22Rv1 (cell line): ENCODE measurements at regions not wholly inside any gene's neighbourhood (a gene's known extent, or its start where the extent isn't known, plus 50 kb on each side); places are given as distances from the start of the nearest gene placed in this dataset.

Experiments
- H3K27ac ChIP-seq: fragments of 450-650 bp; 2 replicates; pipeline ENCODE4 v1.5.1; 2017
- ZFX ChIP-seq: fragments of 450-650 bp; IDR thresholded peaks from 2 replicates; pipeline ENCODE4 v1.6.1; 2017; ENCODE audit warnings: antibody characterized with exemption, borderline replicate concordance
- TF ChIP-seq, protein P1 (sequence below): fragments of 450-650 bp; IDR thresholded peaks from 2 replicates; pipeline ENCODE4 v1.5.1; 2017; ENCODE audit warnings: mild to moderate bottlenecking

DNA sequence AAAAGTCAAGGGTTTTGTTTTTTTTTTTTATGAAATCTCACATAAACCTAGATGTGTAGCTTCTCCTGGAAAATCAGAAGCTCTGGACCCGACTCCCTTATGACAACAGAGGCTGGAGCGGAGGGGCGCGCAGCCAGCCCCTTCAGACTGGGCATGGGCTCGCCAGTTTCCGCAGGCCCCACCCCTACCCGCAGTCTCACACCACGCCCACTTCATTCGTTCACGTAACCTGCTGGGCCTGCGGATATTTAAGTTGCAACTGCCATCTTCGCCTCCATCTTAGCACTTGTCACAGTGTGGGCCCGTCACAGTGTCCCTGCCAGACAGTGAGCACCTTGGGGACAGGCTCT lies 111.7 kb upstream of the PTPN1 start:
- no peak overlapping the region for H3K27ac ChIP-seq
- TF ChIP-seq ZFX, result no peak
- TF ChIP-seq, protein P1, sequence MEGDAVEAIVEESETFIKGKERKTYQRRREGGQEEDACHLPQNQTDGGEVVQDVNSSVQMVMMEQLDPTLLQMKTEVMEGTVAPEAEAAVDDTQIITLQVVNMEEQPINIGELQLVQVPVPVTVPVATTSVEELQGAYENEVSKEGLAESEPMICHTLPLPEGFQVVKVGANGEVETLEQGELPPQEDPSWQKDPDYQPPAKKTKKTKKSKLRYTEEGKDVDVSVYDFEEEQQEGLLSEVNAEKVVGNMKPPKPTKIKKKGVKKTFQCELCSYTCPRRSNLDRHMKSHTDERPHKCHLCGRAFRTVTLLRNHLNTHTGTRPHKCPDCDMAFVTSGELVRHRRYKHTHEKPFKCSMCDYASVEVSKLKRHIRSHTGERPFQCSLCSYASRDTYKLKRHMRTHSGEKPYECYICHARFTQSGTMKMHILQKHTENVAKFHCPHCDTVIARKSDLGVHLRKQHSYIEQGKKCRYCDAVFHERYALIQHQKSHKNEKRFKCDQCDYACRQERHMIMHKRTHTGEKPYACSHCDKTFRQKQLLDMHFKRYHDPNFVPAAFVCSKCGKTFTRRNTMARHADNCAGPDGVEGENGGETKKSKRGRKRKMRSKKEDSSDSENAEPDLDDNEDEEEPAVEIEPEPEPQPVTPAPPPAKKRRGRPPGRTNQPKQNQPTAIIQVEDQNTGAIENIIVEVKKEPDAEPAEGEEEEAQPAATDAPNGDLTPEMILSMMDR, result no peak

DNA sequence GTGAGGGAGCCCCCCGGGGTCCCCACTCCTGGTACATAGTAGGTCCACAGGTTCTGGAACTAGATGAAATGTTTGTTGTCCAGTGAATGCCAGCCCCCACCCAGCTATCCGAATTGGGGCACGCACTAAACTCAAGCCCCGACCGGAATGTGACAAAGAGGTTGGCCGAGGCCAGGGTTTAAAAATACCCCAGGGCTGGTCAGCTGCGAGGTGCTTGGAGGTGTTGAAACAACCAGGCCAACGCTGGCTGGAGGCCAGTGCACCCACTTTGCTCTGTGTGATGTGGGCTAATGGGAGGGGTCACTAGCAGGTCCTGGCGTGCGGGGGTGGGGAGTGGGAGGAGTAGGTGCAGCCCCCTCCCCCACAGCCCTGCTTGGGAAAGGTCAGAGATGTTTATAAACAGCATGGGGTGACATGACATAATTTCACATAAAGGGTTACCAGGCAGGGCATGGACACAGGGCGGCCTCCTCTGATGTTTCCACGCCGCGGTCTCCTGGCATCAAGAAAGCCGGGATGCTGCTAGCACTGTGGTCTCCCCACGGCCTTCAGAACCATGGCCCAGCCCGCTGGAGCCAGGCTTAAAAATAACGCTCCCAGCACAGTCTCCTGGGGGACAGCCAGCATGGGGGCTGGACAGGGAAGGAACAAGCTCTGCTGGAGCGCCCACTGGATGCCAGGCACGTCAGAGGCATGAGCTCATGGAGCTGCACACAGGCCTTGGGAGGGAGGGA lies 111.2 kb upstream of the PTPN1 start:
- TF ChIP-seq, protein P1, result no peak
- TF ChIP-seq ZFX, result no peak
- H3K27ac ChIP-seq, result no peak overlapping the region

DNA sequence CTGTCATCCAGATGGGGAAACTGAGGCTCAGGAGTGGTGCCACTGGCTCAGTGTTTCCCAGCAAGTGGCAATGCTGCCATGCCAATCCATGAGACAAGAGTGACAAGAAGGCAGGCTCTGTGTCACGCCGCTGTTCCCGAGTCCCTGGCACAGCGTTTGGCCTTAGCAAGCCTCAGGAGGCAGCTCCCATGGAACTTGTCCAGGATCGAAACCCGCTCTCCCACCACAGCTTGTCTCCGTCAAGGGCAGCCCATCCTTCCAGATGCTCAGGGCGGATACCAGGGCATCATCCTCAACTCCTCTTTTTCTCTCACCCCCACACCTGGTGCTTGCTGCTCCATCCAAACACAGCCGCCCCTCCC lies 110.6 kb upstream of the PTPN1 start:
- no peak overlapping the region for H3K27ac ChIP-seq

DNA sequence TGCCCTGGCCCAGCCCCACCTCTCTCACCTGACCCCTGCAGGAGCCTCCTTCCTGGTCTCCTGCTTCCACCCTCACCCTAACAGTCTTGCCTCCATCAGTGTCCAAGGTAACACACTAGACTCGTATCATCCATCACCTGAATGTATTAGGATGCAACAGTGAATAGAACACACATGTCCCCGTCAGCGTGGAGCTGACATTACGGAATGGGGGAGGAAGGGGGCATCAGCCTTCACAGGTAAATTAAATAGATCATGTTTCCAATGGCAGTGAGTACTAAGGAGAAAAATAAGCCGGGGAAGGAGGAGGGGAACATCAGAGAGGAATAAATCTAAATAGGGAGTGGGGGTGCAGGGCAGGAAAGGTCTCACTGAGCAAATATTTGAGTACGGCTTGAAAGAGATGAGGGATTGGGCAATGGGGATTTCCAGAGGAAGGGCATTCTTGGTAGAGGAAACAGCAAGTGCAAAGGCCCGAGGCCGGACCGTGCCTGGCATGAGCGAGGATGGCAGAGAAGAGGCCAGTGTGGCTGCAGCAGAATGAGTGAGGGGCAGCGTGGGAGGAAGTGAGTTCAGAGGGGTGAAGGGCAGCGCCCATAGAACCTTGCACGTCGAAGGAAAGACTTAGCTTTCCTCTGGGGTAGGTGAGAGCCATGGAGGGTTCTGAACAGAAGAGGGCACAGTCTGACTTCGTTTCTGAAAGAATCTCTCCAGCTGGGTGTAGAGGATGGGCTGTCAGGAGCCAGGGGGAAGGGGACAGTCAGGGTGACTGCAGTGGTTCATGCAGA lies 110.1 kb upstream of the PTPN1 start:
- no peak overlapping the region for H3K27ac ChIP-seq
- TF ChIP-seq, protein P1, result no peak
- no peak for TF ChIP-seq ZFX

More for the DNA sequence above, 110.6 kb upstream of the PTPN1 start:
- TF ChIP-seq, protein P1, result no peak
- TF ChIP-seq ZFX, result no peak

DNA sequence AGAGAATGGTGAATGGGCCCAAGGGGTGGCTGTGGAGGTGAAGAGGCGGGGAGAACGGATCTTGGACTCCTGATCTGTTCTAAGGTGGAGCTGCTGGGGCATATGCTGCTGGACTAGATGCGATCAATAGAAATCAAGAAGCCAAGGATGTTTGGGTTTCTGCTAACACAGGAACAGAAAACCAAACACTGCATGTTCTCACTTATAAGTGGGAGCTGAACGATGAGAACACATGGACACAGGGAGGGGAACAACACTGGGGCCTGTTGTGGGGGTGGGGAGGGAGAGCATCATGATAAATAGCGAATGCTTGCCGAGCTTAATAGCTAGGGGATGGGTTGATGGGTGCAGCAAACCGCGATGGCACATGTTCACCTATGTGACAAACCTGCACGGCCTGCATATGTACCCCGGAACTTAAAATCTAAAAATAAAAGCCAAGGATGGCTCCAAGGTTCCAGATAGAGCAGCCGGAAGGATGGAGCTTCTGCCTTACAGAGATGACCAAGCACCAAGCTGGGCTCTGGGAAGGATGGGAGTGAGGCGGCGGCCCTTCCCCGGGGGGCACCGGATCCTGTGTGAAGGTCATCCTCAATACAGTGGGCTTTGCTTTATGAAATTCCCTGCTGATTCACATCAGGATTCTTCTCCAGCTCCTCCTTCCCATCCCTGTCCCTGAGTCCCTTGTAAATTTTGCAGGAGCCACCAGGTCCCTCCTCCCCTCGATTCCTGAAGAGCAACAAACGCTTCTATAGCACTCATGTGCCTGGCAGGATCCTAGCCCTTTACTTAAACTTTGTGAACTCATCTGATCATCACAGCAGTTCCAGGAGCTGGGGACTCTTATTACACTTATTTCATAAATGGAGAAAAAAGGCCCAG lies 109.2 kb upstream of the PTPN1 start:
- no peak overlapping the region for H3K27ac ChIP-seq
- TF ChIP-seq, protein P1, result no peak
- TF ChIP-seq ZFX, result no peak

DNA sequence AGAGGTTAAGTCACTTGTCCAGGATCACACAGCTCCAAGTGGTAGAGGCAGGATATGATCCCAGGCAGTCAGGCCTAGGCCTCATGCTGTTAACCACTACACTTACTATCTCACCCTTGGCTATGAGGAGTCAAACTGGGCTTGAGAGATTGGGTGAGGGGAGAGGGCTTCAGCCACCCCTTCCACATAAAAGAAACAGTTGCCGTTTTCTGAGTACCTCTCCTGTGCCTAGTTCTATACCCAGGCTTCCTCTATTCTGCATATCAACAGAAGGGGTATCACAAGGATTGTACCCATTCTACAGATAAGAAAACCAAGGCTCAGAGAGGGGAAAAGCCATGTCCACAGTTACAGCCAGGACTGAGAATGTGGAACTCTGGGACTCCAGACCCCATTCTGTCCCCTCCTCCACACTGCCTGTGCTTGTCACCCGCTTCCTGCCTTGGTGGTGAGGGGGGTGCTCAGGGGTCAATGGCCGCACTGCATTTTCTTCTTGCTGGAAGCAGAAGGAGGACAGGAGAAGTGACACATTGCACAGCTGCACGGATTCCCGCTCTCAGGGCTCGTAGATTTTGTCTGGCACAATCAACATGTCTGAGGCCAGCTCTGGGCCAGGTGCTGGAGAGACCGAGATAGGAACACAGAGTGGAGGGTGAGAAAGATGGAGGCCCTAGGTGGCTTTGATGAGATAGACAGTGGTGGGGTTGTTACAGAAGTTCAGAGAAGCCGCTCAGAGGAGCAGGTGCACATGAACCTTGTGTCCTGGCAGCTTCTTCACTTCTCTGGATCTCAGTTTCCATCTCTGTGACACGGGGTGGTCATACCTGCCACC lies 108.4 kb upstream of the PTPN1 start:
- H3K27ac ChIP-seq, result no peak overlapping the region
- TF ChIP-seq, protein P1, result no peak
- TF ChIP-seq ZFX, result no peak
